Activated T-cell treated with anti-CD3 and anti-CD28 coated beads, Interleukin-2, amount 50 U/mL, for 4 hours (primary cell): ENCODE measurements at regions not wholly inside any gene's neighbourhood (a gene's known extent, or its start where the extent isn't known, plus 50 kb on each side); places are given as distances from the start of the nearest gene placed in this dataset.

Experiments used
- ATAC-seq, 2 donors: fragments of 200-7000 bp; cut with Tn5 transposase; one replicate each; pipeline ENCODE4 v1.10.0; 2021
- DNase-seq: peaks from one replicate; pipeline ENCODE4 v3.0.0-alpha.2; 2020
- H3K27me3 Mint-ChIP-seq: one replicate; pipeline ENCODE4 v1.8.0; 2021; ENCODE audit warnings: low read depth, mixed read lengths
- H3K36me3 Mint-ChIP-seq: one replicate; pipeline ENCODE4 v1.8.0; 2022; ENCODE audit warnings: mixed read lengths; ENCODE audit not compliant: insufficient read depth
- H3K4me1 Mint-ChIP-seq: one replicate; pipeline ENCODE4 v1.8.0; 2021; ENCODE audit warnings: low read depth, mixed read lengths
- H3K4me3 Mint-ChIP-seq: one replicate; pipeline ENCODE4 v1.8.0; 2021; ENCODE audit warnings: mild to moderate bottlenecking, moderate library complexity, mixed read lengths
- H3K9me3 Mint-ChIP-seq: one replicate; pipeline ENCODE4 v1.8.0; 2021; ENCODE audit warnings: mixed read lengths

- DNase-seq = no peak
- H3K9me3 Mint-ChIP-seq = peaks cover 4% of the 10 kb centered on the region
- H3K27me3 Mint-ChIP-seq = no peaks in the 10 kb centered on the region
- no peaks in the 10 kb centered on the region for H3K36me3 Mint-ChIP-seq
- no peak overlapping the region for H3K4me3 Mint-ChIP-seq
- ATAC-seq = no peak
- H3K4me1 Mint-ChIP-seq = no peaks in the 10 kb centered on the region
Observed at GRCh38 chr20:60803335-60804055, 448.6 kb upstream of the CDH4 start.

GRCh38 chr20:60804240-60804917 is 447.7 kb upstream of the CDH4 start:
- Mint-ChIP-seq H3K36me3 (no peaks in the 10 kb centered on the region), H3K4me1 (no peaks in the 10 kb centered on the region)
- DNase-seq = no peak

GRCh38 chr20:60804918-60805630 is 447.0 kb upstream of the CDH4 start:
- Mint-ChIP-seq H3K36me3 (no peaks in the 10 kb centered on the region), H3K27me3 (no peaks in the 10 kb centered on the region)

More at GRCh38 chr20:60804240-60804917, 447.7 kb upstream of the CDH4 start:
- H3K4me3 Mint-ChIP-seq = no peak overlapping the region
- peaks cover 4% of the 10 kb centered on the region for H3K9me3 Mint-ChIP-seq
- H3K27me3 Mint-ChIP-seq = no peaks in the 10 kb centered on the region
- no peak for ATAC-seq

GRCh38 chr20:60806354-60806753 is 445.7 kb upstream of the CDH4 start:
- Mint-ChIP-seq H3K4me3 (no peak overlapping the region), H3K4me1 (no peaks in the 10 kb centered on the region), H3K36me3 (no peaks in the 10 kb centered on the region), H3K9me3 (peaks cover 4% of the 10 kb centered on the region), H3K27me3 (no peaks in the 10 kb centered on the region)
- ATAC-seq (no peak), DNase-seq (no peak)

More at GRCh38 chr20:60804918-60805630, 447.0 kb upstream of the CDH4 start:
- no peaks in the 10 kb centered on the region for H3K4me1 Mint-ChIP-seq
- no peak overlapping the region for H3K4me3 Mint-ChIP-seq
- ATAC-seq = no peak
- DNase-seq = no peak
- H3K9me3 Mint-ChIP-seq = peaks cover 4% of the 10 kb centered on the region

GRCh38 chr20:60806824-60807223 is 445.2 kb upstream of the CDH4 start:
- Mint-ChIP-seq H3K27me3 (no peaks in the 10 kb centered on the region), H3K4me3 (no peak overlapping the region), H3K36me3 (no peaks in the 10 kb centered on the region), H3K4me1 (no peaks in the 10 kb centered on the region), H3K9me3 (peaks cover 7% of the 10 kb centered on the region)
- ATAC-seq (no peak), DNase-seq (no peak)

GRCh38 chr20:60808003-60808672 is 443.9 kb upstream of the CDH4 start:
- no peaks in the 10 kb centered on the region for H3K4me1 Mint-ChIP-seq
- no peaks in the 10 kb centered on the region for H3K36me3 Mint-ChIP-seq

GRCh38 chr20:60808701-60809100 is 443.4 kb upstream of the CDH4 start:
- Mint-ChIP-seq H3K36me3 (no peaks in the 10 kb centered on the region), H3K27me3 (peaks cover 2% of the 10 kb centered on the region), H3K4me3 (no peak overlapping the region), H3K4me1 (no peaks in the 10 kb centered on the region), H3K9me3 (peaks cover 7% of the 10 kb centered on the region)
- DNase-seq (no peak), ATAC-seq (no peak)

More at GRCh38 chr20:60808003-60808672, 443.9 kb upstream of the CDH4 start:
- Mint-ChIP-seq H3K4me3 (no peak overlapping the region), H3K9me3 (peaks cover 7% of the 10 kb centered on the region), H3K27me3 (peaks cover 2% of the 10 kb centered on the region)
- no peak for ATAC-seq
- DNase-seq = no peak

- Mint-ChIP-seq H3K4me3 (no peak overlapping the region), H3K4me1 (no peaks in the 10 kb centered on the region), H3K27me3 (peaks cover 2% of the 10 kb centered on the region), H3K9me3 (peaks cover 7% of the 10 kb centered on the region), H3K36me3 (no peaks in the 10 kb centered on the region)
- no peak for ATAC-seq
- DNase-seq = no peak
Observed at GRCh38 chr20:60810561-60810960, 441.5 kb upstream of the CDH4 start.

- Mint-ChIP-seq H3K36me3 (no peaks in the 10 kb centered on the region), H3K9me3 (peaks cover 7% of the 10 kb centered on the region), H3K4me1 (no peaks in the 10 kb centered on the region), H3K27me3 (peaks cover 4% of the 10 kb centered on the region), H3K4me3 (no peak overlapping the region)
- ATAC-seq = no peak
- DNase-seq = no peak
Observed at GRCh38 chr20:60812561-60812960, 439.5 kb upstream of the CDH4 start.

- Mint-ChIP-seq H3K36me3 (no peaks in the 10 kb centered on the region), H3K27me3 (peaks cover 4% of the 10 kb centered on the region), H3K9me3 (peaks cover 7% of the 10 kb centered on the region), H3K4me1 (no peaks in the 10 kb centered on the region), H3K4me3 (no peak overlapping the region)
- DNase-seq = no peak
- ATAC-seq = no peak
Observed at GRCh38 chr20:60813066-60813465, 439.0 kb upstream of the CDH4 start.

- H3K27me3 Mint-ChIP-seq = peaks cover 4% of the 10 kb centered on the region
- no peak for ATAC-seq
- H3K4me1 Mint-ChIP-seq = no peaks in the 10 kb centered on the region
- H3K36me3 Mint-ChIP-seq = no peaks in the 10 kb centered on the region
- peaks cover 7% of the 10 kb centered on the region for H3K9me3 Mint-ChIP-seq
- H3K4me3 Mint-ChIP-seq = no peak overlapping the region
- no peak for DNase-seq
Observed at GRCh38 chr20:60815656-60816055, 436.4 kb upstream of the CDH4 start.

GRCh38 chr20:60816901-60817300 is 435.2 kb upstream of the CDH4 start:
- Mint-ChIP-seq H3K9me3 (no peaks in the 10 kb centered on the region), H3K36me3 (no peaks in the 10 kb centered on the region), H3K4me3 (no peak overlapping the region), H3K27me3 (peaks cover 4% of the 10 kb centered on the region), H3K4me1 (peaks cover 1% of the 10 kb centered on the region)
- ATAC-seq (no peak), DNase-seq (no peak)

GRCh38 chr20:60817891-60818290 is 434.2 kb upstream of the CDH4 start:
- no peak for DNase-seq
- ATAC-seq = no peak
- peaks cover 1% of the 10 kb centered on the region for H3K4me1 Mint-ChIP-seq
- H3K36me3 Mint-ChIP-seq = no peaks in the 10 kb centered on the region
- H3K27me3 Mint-ChIP-seq = peaks cover 2% of the 10 kb centered on the region
- no peak overlapping the region for H3K4me3 Mint-ChIP-seq
- H3K9me3 Mint-ChIP-seq = no peaks in the 10 kb centered on the region

GRCh38 chr20:60819511-60819910 is 432.6 kb upstream of the CDH4 start:
- Mint-ChIP-seq H3K9me3 (no peaks in the 10 kb centered on the region), H3K27me3 (peaks cover 2% of the 10 kb centered on the region), H3K4me1 (peaks cover 1% of the 10 kb centered on the region), H3K4me3 (no peak overlapping the region), H3K36me3 (no peaks in the 10 kb centered on the region)
- DNase-seq (no peak), ATAC-seq (no peak)
